ENCODE measurements at regions not wholly inside any gene's neighbourhood (a gene's known extent, or its start where the extent isn't known, plus 50 kb on each side); places are given as distances from the start of the nearest gene placed in this dataset.

- no peak for FAIRE-seq
Observed at GRCh38 chr2:12330916-12331315, 385.8 kb upstream of the TRIB2 start.

GRCh38 chr2:12331698-12332097, 385.0 kb upstream of the TRIB2 start:
- no peak for FAIRE-seq

DNA sequence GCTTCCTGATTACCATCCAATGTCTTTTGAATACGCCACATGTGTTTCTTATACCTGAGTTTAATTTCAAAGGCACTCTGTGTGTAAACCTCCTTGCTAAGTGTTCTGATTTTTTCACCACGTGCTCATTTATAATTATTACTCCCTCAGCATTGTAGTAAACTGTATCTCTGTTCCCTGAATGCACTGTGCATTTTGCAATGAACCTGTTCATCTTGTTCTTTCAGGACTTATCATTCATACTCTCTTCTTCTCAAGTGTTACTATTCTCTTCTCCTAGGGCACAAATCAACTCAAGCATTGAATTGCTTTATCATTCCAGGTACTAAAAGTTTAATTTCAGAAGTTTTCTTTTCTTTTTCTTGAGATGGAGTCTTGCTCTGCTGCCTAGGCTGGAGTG, 383.4 kb upstream of the TRIB2 start:
- no peak for FAIRE-seq

- no peak for FAIRE-seq
Observed at GRCh38 chr2:12334412-12334966, 382.2 kb upstream of the TRIB2 start.

- FAIRE-seq, result no peak
Observed at GRCh38 chr2:12335131-12335530, 381.6 kb upstream of the TRIB2 start.

DNA sequence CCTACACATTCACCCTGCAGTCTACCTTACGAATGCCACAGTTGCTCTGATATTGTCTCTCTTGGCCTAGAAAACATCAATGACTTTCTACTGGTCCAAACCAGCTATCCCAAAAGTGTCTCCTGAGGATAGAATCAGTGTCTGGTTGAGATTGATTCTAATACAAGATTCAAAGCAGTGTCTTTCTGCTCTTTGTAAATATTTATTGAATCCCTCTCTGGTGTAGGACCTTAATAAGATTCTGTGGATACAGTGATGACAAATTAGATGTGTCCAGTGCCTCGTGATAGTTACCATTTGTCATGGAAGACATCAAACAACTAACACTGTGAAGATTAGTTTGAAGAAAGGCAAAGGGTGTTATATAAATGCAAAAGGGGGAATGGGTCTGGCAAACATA, 380.7 kb upstream of the TRIB2 start:
- FAIRE-seq, result no peak

DNA sequence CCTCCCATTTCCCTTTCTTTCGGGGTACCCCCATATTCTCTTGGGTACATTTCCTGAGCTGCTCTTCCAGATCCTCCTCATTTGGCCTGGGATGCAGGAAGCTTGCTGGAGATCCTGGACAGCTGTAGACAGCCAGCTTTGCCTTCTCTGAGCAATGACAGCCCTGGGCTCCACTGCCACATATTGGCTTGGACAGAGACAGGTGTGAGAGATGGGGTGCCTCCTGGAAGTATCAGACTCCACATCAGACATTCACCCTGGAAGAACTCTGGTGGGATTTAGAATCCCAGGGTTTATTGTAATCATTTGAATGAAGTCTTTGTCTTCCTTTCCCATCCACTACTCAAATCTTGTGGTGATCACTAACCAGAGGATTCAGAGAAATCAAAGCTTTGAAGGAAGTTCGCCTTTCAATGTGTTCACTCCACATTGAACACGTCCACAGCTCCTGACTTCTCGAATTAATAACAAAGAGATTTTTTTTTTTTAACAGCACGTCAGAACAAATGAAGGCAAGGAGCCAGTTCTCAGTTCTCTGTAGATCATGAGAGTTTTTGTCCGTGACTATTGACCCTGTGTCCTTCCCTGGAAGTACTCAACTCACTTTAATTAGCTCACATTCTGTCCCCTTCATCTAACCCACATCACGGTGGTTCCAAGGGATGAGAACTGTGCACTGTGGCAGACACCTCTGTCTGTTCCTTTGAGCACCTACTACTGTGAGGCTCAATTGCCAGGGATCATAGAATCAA, 377.6 kb upstream of the TRIB2 start:
- no peak for FAIRE-seq

- no peak for FAIRE-seq
Observed at GRCh38 chr2:12340164-12340563, 376.6 kb upstream of the TRIB2 start.

GRCh38 chr2:12341215-12341614, 375.5 kb upstream of the TRIB2 start:
- no peak for FAIRE-seq

- FAIRE-seq, result no peak
Observed at GRCh38 chr2:12341920-12342319, 374.8 kb upstream of the TRIB2 start.

- no peak for FAIRE-seq
Observed at GRCh38 chr2:12343141-12343540, 373.6 kb upstream of the TRIB2 start.

DNA sequence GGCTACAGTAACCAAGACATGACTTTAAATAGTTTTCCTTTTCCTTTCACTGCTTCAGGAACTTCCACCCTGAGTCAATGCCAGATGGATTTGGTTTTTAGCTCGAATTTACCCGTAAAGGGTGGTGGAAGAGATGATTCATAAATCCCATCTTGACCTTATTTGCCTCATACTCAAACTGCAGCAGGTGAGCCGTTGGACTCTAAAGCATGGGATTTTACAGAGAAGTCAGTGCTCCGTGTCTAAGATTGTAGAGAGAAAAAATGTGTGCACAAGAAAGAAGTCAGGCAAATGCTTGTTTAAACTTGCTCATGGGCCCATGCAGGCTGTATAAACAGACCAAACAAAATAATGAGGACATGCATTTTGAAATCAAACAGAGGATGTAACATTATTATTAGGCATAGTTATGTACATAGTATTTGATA, 369.7 kb upstream of the TRIB2 start:
- no peak for FAIRE-seq

GRCh38 chr2:12348216-12348615, 368.5 kb upstream of the TRIB2 start:
- no peak for FAIRE-seq

DNA sequence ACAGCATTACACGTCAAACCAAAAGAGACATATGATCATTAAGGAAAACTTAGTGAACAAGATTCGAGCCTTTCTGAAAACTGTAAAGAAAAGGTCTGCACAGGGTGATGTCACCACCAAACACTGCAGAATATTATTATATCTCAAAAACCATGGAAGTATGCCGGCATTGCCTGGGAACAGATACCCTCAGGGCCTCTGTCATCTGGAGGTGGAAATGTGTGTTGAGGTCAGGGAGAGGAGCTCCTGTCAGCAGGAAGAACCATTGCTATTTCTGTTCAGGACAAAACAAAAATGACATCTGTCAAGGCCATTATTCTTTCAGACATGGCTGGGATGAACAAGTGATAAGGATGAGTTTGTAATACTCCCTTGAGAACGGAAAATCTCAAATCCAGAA, 365.9 kb upstream of the TRIB2 start:
- no peak for FAIRE-seq

- FAIRE-seq, result no peak
Observed at GRCh38 chr2:12352889-12353288, 363.8 kb upstream of the TRIB2 start.

GRCh38 chr2:12361506-12361905, 355.2 kb upstream of the TRIB2 start:
- FAIRE-seq, result no peak

DNA sequence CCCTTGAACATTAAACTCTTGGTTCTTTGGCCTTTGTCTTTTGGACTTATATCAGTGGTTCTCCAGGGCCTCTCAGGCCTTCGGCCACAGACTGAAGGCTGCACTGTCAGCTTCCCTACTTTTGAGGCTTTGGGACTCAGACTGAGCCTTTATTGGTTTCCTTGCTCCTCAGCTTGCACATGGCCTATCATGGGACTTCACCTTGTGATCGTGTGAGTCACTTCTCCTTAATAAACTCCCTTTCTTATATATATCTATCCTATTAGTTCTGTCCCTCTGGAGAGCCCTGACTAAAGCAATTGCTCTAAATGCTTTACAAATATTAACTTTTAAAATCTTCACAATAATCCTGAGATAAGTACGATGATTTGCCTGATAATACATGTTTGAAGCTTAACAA, 353.6 kb upstream of the TRIB2 start:
- FAIRE-seq, result no peak

DNA sequence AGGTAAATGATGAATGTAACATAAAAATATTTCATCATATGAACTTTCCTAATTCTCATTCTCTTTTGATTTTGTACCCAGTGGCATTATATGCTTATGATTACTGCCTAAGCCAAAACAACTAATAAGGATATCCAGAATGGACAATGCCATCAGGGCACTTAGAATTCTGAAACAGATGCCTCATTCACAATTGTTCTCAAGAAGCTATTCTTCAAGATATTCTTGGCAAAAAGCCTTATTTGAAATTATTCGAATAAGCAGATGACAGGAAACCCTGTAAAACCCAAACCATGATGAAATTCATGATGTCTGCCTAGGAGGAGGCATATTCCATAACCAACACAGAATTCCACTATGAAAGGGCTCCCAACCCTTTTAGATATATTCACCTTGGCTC, 353.2 kb upstream of the TRIB2 start:
- no peak for FAIRE-seq

DNA sequence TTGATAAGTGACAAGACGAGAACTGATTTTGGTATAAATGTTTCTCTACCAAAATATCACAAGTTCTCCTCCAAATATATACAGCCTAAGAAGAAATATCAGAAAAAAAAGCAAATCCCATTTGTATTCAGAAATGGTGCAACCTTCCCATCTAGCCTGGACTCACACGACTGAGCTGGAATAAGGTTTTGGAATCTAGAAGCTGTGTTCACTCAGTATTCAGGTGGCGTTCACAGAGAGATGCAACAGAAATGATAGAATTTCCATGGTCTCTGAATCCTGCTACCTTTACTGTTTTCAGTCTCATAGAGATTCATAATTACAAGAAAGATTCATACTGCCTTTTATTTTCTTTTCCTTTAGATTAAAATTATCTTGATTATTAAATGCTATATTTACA, 347.2 kb upstream of the TRIB2 start:
- no peak for FAIRE-seq

DNA sequence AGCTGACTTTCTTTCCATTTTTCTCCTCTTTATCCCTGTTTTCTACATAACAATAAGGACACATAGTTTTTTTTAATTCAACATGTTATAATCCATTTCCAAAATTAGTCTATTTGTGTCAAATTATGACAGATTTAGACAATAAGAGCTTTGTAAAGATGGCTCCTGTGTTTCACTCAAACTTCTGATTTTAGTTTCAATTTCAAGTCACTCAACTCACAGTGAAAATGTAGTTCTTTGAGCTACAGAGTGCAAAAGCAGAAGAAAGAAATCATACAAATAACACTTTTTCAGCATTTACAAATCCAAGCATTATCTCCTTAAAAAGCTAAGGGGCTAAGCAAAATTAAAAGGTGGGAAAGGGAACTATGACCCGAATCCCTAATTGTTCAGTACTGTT, 340.7 kb upstream of the TRIB2 start:
- FAIRE-seq, result no peak

- FAIRE-seq, result no peak
Observed at GRCh38 chr2:12379143-12379542, 337.6 kb upstream of the TRIB2 start.

- no peak for FAIRE-seq
Observed at GRCh38 chr2:12381543-12382325, 335.0 kb upstream of the TRIB2 start.

GRCh38 chr2:12382366-12382765, 334.4 kb upstream of the TRIB2 start:
- no peak for FAIRE-seq

DNA sequence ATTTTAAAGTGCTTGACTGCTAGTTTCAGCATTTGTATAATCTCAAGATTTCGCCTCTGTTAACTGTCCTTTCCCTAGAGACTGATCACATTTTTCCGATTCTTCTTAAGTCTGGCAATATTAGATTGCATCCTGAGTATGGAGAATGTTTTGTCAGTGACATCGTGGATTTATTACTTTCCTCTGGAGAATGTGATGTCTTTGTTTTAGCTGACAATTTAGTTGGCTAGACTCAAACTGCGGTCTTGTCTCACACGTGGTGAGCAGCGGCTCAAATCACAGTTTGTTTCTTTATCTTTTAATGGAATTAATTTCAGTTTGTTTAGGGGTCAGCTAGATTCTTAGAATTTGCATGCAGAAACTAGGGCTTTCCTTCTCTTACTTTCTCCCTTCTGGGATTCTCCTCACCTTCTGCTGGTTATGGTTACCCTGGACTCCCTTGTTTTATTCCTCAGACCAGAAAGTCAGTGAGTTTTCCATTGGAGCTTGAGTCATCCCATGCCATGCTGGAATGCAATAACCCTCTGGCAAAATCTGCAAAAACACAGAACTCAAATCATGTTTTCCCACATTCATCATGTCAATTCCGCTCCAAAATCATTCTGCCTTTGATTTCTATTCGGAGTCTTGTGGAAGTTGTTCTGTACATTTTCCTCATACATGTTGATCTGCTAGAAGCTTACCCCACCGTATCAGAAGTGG, 327.2 kb upstream of the TRIB2 start:
- no peak for FAIRE-seq
